Vagina (tissue), 2 donors: ENCODE measurements at regions not wholly inside any gene's neighbourhood (a gene's known extent, or its start where the extent isn't known, plus 50 kb on each side); places are given as distances from the start of the nearest gene placed in this dataset.

Experiments
- CTCF ChIP-seq, 3 experiments: fragments of 450-650 bp in 2 of 3; fragments of 200-600 bp in 1 of 3; sonication (generic) in 1 of 3; IDR thresholded peaks; one replicate each; pipeline ENCODE4 v1.5.1; 2017 to 2019; ENCODE audit warnings: antibody characterized with exemption in 3 of 3, mild to moderate bottlenecking in 2 of 3, moderate library complexity in 2 of 3
- POLR2A ChIP-seq, 2 donors: fragments of 450-650 bp; IDR thresholded peaks; one replicate each; pipeline ENCODE4 v1.6.1; 2017; ENCODE audit warnings: antibody characterized with exemption in 2 of 2, mild to moderate bottlenecking in 2 of 2, moderate library complexity in 2 of 2
- POLR2AphosphoS5 ChIP-seq, 2 donors: sonication (generic); formaldehyde crosslinking; IDR thresholded peaks; one replicate each; pipeline ENCODE4 v1.9.0; 2017; ENCODE audit warnings: antibody characterized with exemption in 2 of 2, mild to moderate bottlenecking in 2 of 2, low read depth in 1 of 2; ENCODE audit not compliant: insufficient read depth in 1 of 2

GRCh38 chr7:25802473-25802872 is 349.5 kb upstream of the NFE2L3 start:
- TF ChIP-seq CTCF (IDR thresholded peaks at IDR 0.05) = no peak
- no peak for TF ChIP-seq POLR2A (IDR thresholded peaks at IDR 0.05)
- TF ChIP-seq POLR2AphosphoS5 (IDR thresholded peaks at IDR 0.05; ENCODE audit: insufficient read depth in 1 of 2, low read depth in 1 of 2) = no peak
